ENCODE measurements at regions not wholly inside any gene's neighbourhood (a gene's known extent, or its start where the extent isn't known, plus 50 kb on each side); places are given as distances from the start of the nearest gene placed in this dataset.

- DNase-seq (ENCODE audit: low spot score), result no peak
Observed at GRCh38 chr20:17858450-17859001, 110.1 kb downstream of the SNX5 start.

GRCh38 chr20:17857639-17858449 is 110.8 kb downstream of the SNX5 start:
- no peak for DNase-seq (ENCODE audit: low spot score)

GRCh38 chr20:17856837-17857605 is 111.6 kb downstream of the SNX5 start:
- DNase-seq (ENCODE audit: low spot score), result no peak

- no peak for DNase-seq (ENCODE audit: low spot score)
Observed at GRCh38 chr20:17856024-17856564, 112.5 kb downstream of the SNX5 start.

- DNase-seq (ENCODE audit: low spot score), result peak; percentile 19
Observed at GRCh38 chr20:17854307-17854903, 114.2 kb downstream of the SNX5 start.

- DNase-seq (ENCODE audit: low spot score), result no peak
Observed at GRCh38 chr20:17852323-17852722, 116.3 kb downstream of the SNX5 start.

- no peak for DNase-seq (ENCODE audit: low spot score)
Observed at GRCh38 chr20:17850684-17851026, 117.9 kb downstream of the SNX5 start.

- DNase-seq (ENCODE audit: low spot score), result peak; percentile 96
Observed at GRCh38 chr20:17849901-17850683, 118.5 kb downstream of the SNX5 start.

GRCh38 chr20:17849138-17849900 is 119.3 kb downstream of the SNX5 start:
- DNase-seq (ENCODE audit: low spot score), result no peak

- peak; percentile 42 for DNase-seq (ENCODE audit: low spot score)
Observed at GRCh38 chr20:17848249-17849048, 120.1 kb downstream of the SNX5 start.

GRCh38 chr20:17845701-17846475 is 122.7 kb downstream of the SNX5 start:
- no peak for DNase-seq (ENCODE audit: low spot score)

- no peak for DNase-seq (ENCODE audit: low spot score)
Observed at GRCh38 chr20:17844549-17845298, 123.9 kb downstream of the SNX5 start.

GRCh38 chr20:17844133-17844429 is 124.5 kb downstream of the SNX5 start:
- DNase-seq (ENCODE audit: low spot score), result no peak

GRCh38 chr20:17843246-17844132 is 125.1 kb downstream of the SNX5 start:
- peak; percentile 91 for DNase-seq (ENCODE audit: low spot score)

GRCh38 chr20:17841751-17842215 is 126.8 kb downstream of the SNX5 start:
- peak; percentile 16 for DNase-seq (ENCODE audit: low spot score)

GRCh38 chr20:17840423-17840822 is 128.2 kb downstream of the SNX5 start:
- no peak for DNase-seq (ENCODE audit: low spot score)

- no peak for DNase-seq (ENCODE audit: low spot score)
Observed at GRCh38 chr20:17838921-17839320, 129.7 kb downstream of the SNX5 start.

GRCh38 chr20:17837179-17837578 is 131.4 kb downstream of the SNX5 start:
- no peak for DNase-seq (ENCODE audit: low spot score)
